A549 (cell line): ENCODE measurements at regions not wholly inside any gene's neighbourhood (a gene's known extent, or its start where the extent isn't known, plus 50 kb on each side); places are given as distances from the start of the nearest gene placed in this dataset.

Experiments
- ATAC-seq, 2 experiments: fragments of 200-7000 bp in 1 of 2; fragments of >200 bp in 1 of 2; cut with Nextera tagmentation in 1 of 2; cut with Tn5 transposase in 1 of 2; 3 replicates each; pipeline versions ENCODE4 v1.8.0 to v1.9.1; 2018 to 2020; ENCODE audit warnings: mild to moderate bottlenecking in 1 of 2, moderate library complexity in 1 of 2
- CTCF ChIA-PET: fragments of 300-600 bp; sonication (Branson Sonifier 250); formaldehyde crosslinking; extraction: SDS; loops from one replicate; lab custom pipeline; 2021; ENCODE audit warnings: antibody characterized with exemption, inconsistent platforms; lab: Yijun Ruan, JAX
- POLR2A ChIA-PET: fragments of 350-600 bp; formaldehyde crosslinking; extraction: SDS; loops from one replicate; lab custom pipeline; 2021; ENCODE audit warnings: antibody characterized with exemption, inconsistent platforms; lab: Yijun Ruan, JAX
- DNase-seq, 2 experiments: peaks; one replicate each; pipeline versions ENCODE4 v3.0.0 to v3.0.0-alpha.2; 2011 to 2016; ENCODE audit warnings: low read depth in 1 of 2, low spot score in 1 of 2
- FAIRE-seq: peaks from 2 replicates; lab custom pipeline; 2011; peaks lifted over from hg19 to GRCh38; lab: Jason Lieb, UNC
- H3K27ac ChIP-seq, 2 experiments: fragments of >200 bp; sonication (Bioruptor Twin); formaldehyde crosslinking; 3 replicates each; pipeline ENCODE4 v1.5.1; 2016 to 2017
- H3K4me1 ChIP-seq: fragments of >200 bp; sonication (Bioruptor Twin); formaldehyde crosslinking; 3 replicates; pipeline ENCODE4 v1.6.1; 2016
- H3K4me2 ChIP-seq: fragments of >200 bp; sonication (Bioruptor Twin); formaldehyde crosslinking; 3 replicates; pipeline ENCODE4 v1.6.1; 2016
- H3K4me3 ChIP-seq: fragments of >200 bp; sonication (Bioruptor Twin); formaldehyde crosslinking; 3 replicates; pipeline ENCODE4 v1.5.1; 2016
- H3K9me3 ChIP-seq: fragments of >200 bp; sonication (Bioruptor Twin); formaldehyde crosslinking; 3 replicates; pipeline ENCODE4 v1.6.1; 2016
- ATOH8 ChIP-seq: fragments of 250-450 bp; sonication (Bioruptor Pico); IDR thresholded peaks from 2 replicates; pipeline ENCODE4 v1.5.0; 2020; ENCODE audit warnings: low read depth, mild to moderate bottlenecking, moderate library complexity
- BCL3 ChIP-seq: fragments of >200 bp; sonication (Bioruptor Twin); formaldehyde crosslinking; IDR thresholded peaks from 3 replicates; pipeline ENCODE4 v1.6.1; 2016
- CBX8 ChIP-seq: fragments of 200-600 bp; sonication (generic); IDR thresholded peaks from 2 replicates; pipeline ENCODE4 v1.6.1; 2016
- CEBPB ChIP-seq, 2 experiments: fragments of >200 bp in 1 of 2; sonication (Bioruptor Twin) in 1 of 2; formaldehyde crosslinking in 1 of 2; IDR thresholded peaks; 2 replicates each; pipeline ENCODE4 v1.6.1; 2012 to 2016
- CHD4 ChIP-seq: fragments of 200-600 bp; sonication (generic); IDR thresholded peaks from 2 replicates; pipeline ENCODE4 v1.6.1; 2016; ENCODE audit warnings: antibody characterized with exemption, mild to moderate bottlenecking, borderline replicate concordance
- ELK1 ChIP-seq: fragments of 150-350 bp; IDR thresholded peaks from 2 replicates; pipeline ENCODE4 v1.6.1; 2014; ENCODE audit warnings: low read depth, mild to moderate bottlenecking, low read length
- EP300 ChIP-seq, 2 experiments: fragments of >200 bp; sonication (Bioruptor Twin); formaldehyde crosslinking; IDR thresholded peaks; 2 replicates in 1 of 2; 3 replicates in 1 of 2; pipeline ENCODE4 v1.6.1; 2016 to 2017
- FOXS1 ChIP-seq: fragments of 250-450 bp; sonication (Bioruptor Pico); IDR thresholded peaks from 2 replicates; pipeline ENCODE4 v1.5.0; 2020; ENCODE audit warnings: mild to moderate bottlenecking, moderate library complexity
- GATA3 ChIP-seq: IDR thresholded peaks from 2 replicates; pipeline ENCODE4 v1.6.1; 2012; ENCODE audit warnings: borderline replicate concordance
- HDAC2 ChIP-seq: fragments of 200-600 bp; sonication (generic); IDR thresholded peaks from 2 replicates; pipeline ENCODE4 v1.6.1; 2016
- HOXB13 ChIP-seq: fragments of 250-450 bp; sonication (Bioruptor Pico); IDR thresholded peaks from 2 replicates; pipeline ENCODE4 v1.5.0; 2020; ENCODE audit warnings: low read depth, mild to moderate bottlenecking, moderate library complexity
- JUNB ChIP-seq: fragments of >200 bp; sonication (Bioruptor Twin); formaldehyde crosslinking; IDR thresholded peaks from 2 replicates; pipeline ENCODE4 v1.6.1; 2016
- MAFK ChIP-seq: fragments of 450-650 bp; IDR thresholded peaks from 2 replicates; pipeline ENCODE4 v1.6.1; 2014; ENCODE audit not compliant: partially characterized antibody
- MAZ ChIP-seq: fragments of 150-350 bp; IDR thresholded peaks from 2 replicates; pipeline ENCODE4 v1.6.1; 2014; ENCODE audit warnings: antibody characterized with exemption, low read depth, low read length, borderline replicate concordance
- NPAS2 ChIP-seq: fragments of 250-450 bp; sonication (Bioruptor Pico); IDR thresholded peaks from 2 replicates; pipeline ENCODE4 v1.8.0; 2022; ENCODE audit warnings: mild to moderate bottlenecking, moderate library complexity, borderline replicate concordance
- NR3C1 ChIP-seq: fragments of >200 bp; sonication (Bioruptor Twin); formaldehyde crosslinking; IDR thresholded peaks from 3 replicates; pipeline ENCODE4 v1.6.1; 2017
- RFX5 ChIP-seq: fragments of 450-650 bp; IDR thresholded peaks from 2 replicates; pipeline ENCODE4 v1.7.1; 2014; ENCODE audit warnings: antibody characterized with exemption, mild to moderate bottlenecking, moderate library complexity
- RNF2 ChIP-seq: fragments of 200-600 bp; sonication (generic); IDR thresholded peaks from 2 replicates; pipeline ENCODE4 v1.6.1; 2016; ENCODE audit warnings: low read depth, mild to moderate bottlenecking, antibody characterized with exemption, moderate library complexity, borderline replicate concordance
- SMC3 ChIP-seq: fragments of >200 bp; sonication (Bioruptor Twin); formaldehyde crosslinking; IDR thresholded peaks from 3 replicates; pipeline ENCODE4 v1.6.1; 2018; ENCODE audit warnings: inconsistent platforms
- SREBF2 ChIP-seq: fragments of 450-650 bp; IDR thresholded peaks from 2 replicates; pipeline ENCODE4 v1.6.1; 2014; ENCODE audit warnings: mild to moderate bottlenecking, moderate library complexity
- ZC3H11A ChIP-seq: fragments of 450-650 bp; IDR thresholded peaks from 2 replicates; pipeline ENCODE4 v1.6.1; 2014; ENCODE audit warnings: antibody characterized with exemption, mild to moderate bottlenecking
- ZSCAN20 ChIP-seq: fragments of 250-450 bp; sonication (Bioruptor Pico); IDR thresholded peaks from 2 replicates; pipeline ENCODE4 v1.8.0; 2022; ENCODE audit warnings: mild to moderate bottlenecking, moderate library complexity
- WGBS: methylation state at CpG from one replicate; pipeline ENCODE4 v1.1.6; 2017; ENCODE audit errors: missing lambda C conversion rate; 5-methylcytosine and 5-hydroxymethylcytosine counted together
- TF ChIP-seq, protein P1 (sequence below): fragments of >200 bp; sonication (Bioruptor Twin); formaldehyde crosslinking; IDR thresholded peaks from 3 replicates; pipeline ENCODE4 v1.5.1; 2016
- TF ChIP-seq, protein P2 (sequence below): fragments of 200-600 bp; sonication (generic); IDR thresholded peaks from 2 replicates; pipeline ENCODE4 v1.6.1; 2016; ENCODE audit warnings: antibody characterized with exemption, mild to moderate bottlenecking, moderate library complexity
- TF ChIP-seq, protein P3 (sequence below): fragments of 250-450 bp; sonication (Bioruptor Pico); IDR thresholded peaks from 2 replicates; pipeline ENCODE4 v1.5.0; 2021; ENCODE audit warnings: mild to moderate bottlenecking, moderate library complexity, borderline replicate concordance
- TF ChIP-seq, protein P4 (sequence below): IDR thresholded peaks from 2 replicates; pipeline ENCODE4 v1.6.1; 2012

- ChIA-PET CTCF (interaction anchor here (0.6 kb wide), 1 partner anchor 411 kb away, joined by 3 read pairs; no protein-coding TSS in a partner anchor), POLR2A (no interaction called here)
- ATAC-seq (no peak), DNase-seq (no peak), FAIRE-seq (no peak)
- Histone ChIP-seq H3K9me3 (peaks cover 8% of the 10 kb centered on the region; the same call in 2 of the 3 replicates), H3K27ac (no peak overlapping the region), H3K4me1 (no peaks in the 10 kb centered on the region), H3K4me2 (no peak overlapping the region), H3K4me3 (no peak overlapping the region)
- 72% methylated on average over 9 of the region's 9 CpGs for WGBS
- TF ChIP-seq EP300 (IDR thresholded peaks at IDR 0.05) (no peak), NR3C1 (no peak), HDAC2 (no peak), SMC3 (no peak), HOXB13 (CRISPR knock-in tag) (no peak), NPAS2 (CRISPR knock-in tag) (no peak), CBX8 (no peak), RNF2 (no peak), ELK1 (no peak), ATOH8 (CRISPR knock-in tag) (no peak), MAZ (no peak), GATA3 (no peak)
- TF ChIP-seq, protein P1, sequence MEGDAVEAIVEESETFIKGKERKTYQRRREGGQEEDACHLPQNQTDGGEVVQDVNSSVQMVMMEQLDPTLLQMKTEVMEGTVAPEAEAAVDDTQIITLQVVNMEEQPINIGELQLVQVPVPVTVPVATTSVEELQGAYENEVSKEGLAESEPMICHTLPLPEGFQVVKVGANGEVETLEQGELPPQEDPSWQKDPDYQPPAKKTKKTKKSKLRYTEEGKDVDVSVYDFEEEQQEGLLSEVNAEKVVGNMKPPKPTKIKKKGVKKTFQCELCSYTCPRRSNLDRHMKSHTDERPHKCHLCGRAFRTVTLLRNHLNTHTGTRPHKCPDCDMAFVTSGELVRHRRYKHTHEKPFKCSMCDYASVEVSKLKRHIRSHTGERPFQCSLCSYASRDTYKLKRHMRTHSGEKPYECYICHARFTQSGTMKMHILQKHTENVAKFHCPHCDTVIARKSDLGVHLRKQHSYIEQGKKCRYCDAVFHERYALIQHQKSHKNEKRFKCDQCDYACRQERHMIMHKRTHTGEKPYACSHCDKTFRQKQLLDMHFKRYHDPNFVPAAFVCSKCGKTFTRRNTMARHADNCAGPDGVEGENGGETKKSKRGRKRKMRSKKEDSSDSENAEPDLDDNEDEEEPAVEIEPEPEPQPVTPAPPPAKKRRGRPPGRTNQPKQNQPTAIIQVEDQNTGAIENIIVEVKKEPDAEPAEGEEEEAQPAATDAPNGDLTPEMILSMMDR, result no peak
Measured at GRCh38 chr20:48195121-48195870, 410.0 kb upstream of the SULF2 start.

DNA sequence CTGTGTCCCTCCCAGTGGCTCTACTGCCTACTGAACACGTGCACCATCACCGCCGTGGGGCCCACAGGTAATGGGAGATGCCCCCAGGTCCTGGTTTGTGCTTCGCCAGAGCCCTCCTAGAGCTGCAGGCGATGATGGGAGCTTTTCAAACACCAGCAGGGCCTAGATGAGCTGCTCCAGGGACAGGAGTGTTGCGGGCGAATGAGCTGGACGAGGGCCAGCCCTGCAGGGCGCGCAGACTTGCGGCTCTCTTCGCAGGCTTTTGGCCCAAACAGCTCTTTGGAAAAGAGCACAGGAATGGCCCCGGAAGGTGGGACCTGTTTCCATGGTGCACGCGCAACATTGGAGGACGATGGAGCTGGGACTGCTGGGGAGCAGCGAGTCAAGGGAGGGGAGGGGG is 409.3 kb upstream of the SULF2 start:
- Histone ChIP-seq H3K4me2 (no peak overlapping the region), H3K4me3 (no peak overlapping the region), H3K9me3 (peaks cover 8% of the 10 kb centered on the region; the same call in 2 of the 3 replicates), H3K27ac (no peak overlapping the region), H3K4me1 (no peaks in the 10 kb centered on the region)
- ChIA-PET POLR2A (no interaction called here), CTCF (interaction anchor here (0.6 to 1.3 kb wide), 2 partner anchors 408 to 411 kb away, joined by 3 to 4 read pairs; no protein-coding TSS in a partner anchor)
- FAIRE-seq (no peak), DNase-seq (no peak), ATAC-seq (no peak)
- 83% methylated on average over 13 of the region's 17 CpGs for WGBS
- TF ChIP-seq, protein P2, sequence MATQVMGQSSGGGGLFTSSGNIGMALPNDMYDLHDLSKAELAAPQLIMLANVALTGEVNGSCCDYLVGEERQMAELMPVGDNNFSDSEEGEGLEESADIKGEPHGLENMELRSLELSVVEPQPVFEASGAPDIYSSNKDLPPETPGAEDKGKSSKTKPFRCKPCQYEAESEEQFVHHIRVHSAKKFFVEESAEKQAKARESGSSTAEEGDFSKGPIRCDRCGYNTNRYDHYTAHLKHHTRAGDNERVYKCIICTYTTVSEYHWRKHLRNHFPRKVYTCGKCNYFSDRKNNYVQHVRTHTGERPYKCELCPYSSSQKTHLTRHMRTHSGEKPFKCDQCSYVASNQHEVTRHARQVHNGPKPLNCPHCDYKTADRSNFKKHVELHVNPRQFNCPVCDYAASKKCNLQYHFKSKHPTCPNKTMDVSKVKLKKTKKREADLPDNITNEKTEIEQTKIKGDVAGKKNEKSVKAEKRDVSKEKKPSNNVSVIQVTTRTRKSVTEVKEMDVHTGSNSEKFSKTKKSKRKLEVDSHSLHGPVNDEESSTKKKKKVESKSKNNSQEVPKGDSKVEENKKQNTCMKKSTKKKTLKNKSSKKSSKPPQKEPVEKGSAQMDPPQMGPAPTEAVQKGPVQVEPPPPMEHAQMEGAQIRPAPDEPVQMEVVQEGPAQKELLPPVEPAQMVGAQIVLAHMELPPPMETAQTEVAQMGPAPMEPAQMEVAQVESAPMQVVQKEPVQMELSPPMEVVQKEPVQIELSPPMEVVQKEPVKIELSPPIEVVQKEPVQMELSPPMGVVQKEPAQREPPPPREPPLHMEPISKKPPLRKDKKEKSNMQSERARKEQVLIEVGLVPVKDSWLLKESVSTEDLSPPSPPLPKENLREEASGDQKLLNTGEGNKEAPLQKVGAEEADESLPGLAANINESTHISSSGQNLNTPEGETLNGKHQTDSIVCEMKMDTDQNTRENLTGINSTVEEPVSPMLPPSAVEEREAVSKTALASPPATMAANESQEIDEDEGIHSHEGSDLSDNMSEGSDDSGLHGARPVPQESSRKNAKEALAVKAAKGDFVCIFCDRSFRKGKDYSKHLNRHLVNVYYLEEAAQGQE, result no peak
- TF ChIP-seq BCL3, result no peak
- TF ChIP-seq, protein P3, sequence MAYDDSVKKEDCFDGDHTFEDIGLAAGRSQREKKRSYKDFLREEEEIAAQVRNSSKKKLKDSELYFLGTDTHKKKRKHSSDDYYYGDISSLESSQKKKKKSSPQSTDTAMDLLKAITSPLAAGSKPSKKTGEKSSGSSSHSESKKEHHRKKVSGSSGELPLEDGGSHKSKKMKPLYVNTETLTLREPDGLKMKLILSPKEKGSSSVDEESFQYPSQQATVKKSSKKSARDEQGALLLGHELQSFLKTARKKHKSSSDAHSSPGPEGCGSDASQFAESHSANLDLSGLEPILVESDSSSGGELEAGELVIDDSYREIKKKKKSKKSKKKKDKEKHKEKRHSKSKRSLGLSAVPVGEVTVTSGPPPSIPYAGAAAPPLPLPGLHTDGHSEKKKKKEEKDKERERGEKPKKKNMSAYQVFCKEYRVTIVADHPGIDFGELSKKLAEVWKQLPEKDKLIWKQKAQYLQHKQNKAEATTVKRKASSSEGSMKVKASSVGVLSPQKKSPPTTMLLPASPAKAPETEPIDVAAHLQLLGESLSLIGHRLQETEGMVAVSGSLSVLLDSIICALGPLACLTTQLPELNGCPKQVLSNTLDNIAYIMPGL (CRISPR knock-in tag), result no peak
- TF ChIP-seq ZSCAN20 (CRISPR knock-in tag), result no peak
- no peak for TF ChIP-seq MAFK
- no peak for TF ChIP-seq RFX5
- TF ChIP-seq CHD4, result no peak
- TF ChIP-seq SREBF2, result no peak
- no peak for TF ChIP-seq JUNB
- TF ChIP-seq CEBPB (IDR thresholded peaks at IDR 0.05), result no peak
- no peak for TF ChIP-seq FOXS1
- TF ChIP-seq, protein P4, sequence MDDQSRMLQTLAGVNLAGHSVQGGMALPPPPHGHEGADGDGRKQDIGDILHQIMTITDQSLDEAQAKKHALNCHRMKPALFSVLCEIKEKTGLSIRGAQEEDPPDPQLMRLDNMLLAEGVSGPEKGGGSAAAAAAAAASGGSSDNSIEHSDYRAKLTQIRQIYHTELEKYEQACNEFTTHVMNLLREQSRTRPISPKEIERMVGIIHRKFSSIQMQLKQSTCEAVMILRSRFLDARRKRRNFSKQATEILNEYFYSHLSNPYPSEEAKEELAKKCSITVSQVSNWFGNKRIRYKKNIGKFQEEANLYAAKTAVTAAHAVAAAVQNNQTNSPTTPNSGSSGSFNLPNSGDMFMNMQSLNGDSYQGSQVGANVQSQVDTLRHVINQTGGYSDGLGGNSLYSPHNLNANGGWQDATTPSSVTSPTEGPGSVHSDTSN, result no peak
- TF ChIP-seq CBX8, result no peak
- TF ChIP-seq ZC3H11A, result no peak
